Posterior cingulate gyrus (tissue), 11 donors: ENCODE measurements at regions not wholly inside any gene's neighbourhood (a gene's known extent, or its start where the extent isn't known, plus 50 kb on each side); places are given as distances from the start of the nearest gene placed in this dataset.
A peak's percentile ranks its signal among the peaks of the same experiment; 100 is the strongest.

Source experiments
- DNase-seq, 10 donors: peaks; one replicate each; pipeline versions ENCODE4 v3.0.0 to v3.0.0-alpha.2; 2020 to 2021; ENCODE audit warnings: mixed read lengths in 3 of 10
- intact Hi-C: fragments of 100-400 bp; cut with DNase I; formaldehyde crosslinking; loops from one replicate; pipeline ENCODE4 v1.15.1; 2023

DNA sequence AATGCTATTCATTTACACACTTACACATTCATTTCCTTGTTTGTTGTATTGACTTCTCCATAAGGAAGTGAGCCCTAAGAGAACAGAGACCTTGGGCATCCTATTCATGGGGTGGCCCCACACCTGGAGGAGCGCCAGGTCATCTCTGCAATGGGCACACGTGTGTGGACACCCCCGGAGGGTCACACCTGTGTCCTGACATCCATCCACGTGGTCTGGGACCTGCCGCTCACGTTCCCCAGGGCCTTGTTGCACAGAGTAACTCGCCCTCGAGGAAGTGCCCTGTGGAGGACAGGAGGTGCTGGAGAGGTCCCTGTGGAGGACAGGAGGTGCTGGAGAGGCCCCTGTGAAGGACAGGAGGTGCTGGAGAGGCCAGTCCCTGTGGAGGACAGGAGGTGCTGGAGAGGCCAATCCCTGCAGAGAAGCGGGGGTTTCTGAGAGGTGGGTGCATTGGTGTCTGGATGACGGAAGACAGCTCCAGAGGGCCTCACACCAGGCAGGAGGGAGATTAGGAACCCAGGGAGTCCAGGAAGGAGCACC, 73.2 kb upstream of the GPC1 start:
- intact Hi-C loops, result no loop called here
- DNase-seq, result peak in 4 of 10 donors; percentile 19 to 80 (median 50)

DNA sequence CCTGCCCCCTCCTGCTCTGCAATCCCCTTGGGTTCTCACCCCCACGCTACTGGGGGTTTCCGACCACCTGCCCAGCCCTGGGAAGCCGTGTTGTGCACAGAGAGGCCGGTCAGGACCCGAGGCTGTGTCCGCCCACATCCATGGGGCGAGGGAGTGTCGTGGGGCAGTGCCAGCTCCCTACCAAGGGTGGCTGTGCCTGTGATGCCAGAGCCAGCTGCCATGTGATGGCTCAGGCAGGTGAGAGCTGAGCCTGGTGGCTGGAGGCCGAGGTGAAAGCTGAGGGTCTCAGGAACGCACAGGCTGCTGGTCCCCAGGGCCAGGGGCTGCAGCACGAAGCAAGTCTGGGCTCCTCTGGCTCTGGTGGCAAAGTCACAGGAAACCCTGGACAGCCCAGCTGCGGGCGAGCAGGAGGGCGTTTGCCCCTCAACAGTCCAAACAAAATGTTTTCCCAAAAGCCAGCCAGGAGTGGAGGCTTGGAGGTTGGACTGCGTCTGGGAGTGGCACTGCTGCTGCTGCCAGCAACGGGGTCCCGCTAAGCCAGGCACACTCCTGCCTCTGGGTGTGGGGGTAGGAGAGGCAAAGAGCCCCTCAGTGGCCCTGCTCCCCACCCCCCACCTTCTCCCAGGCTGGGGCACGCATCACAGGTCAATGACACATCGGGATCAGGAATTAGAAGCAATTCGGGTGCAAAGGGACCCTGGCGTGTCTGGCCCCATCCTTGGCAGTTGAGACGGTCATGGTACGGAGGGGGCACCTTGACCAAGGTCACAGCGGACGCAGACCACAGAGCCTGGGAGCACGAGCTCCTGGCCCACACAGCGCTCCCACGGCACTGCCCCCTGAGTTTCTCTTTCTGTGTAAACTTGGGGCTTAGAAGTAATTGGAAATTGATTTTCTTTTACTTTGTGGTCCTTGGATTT, 72.4 kb upstream of the GPC1 start:
- peak in 4 of 10 donors; percentile 9 to 83 (median 68) for DNase-seq
- intact Hi-C loops, result no loop called here

DNA sequence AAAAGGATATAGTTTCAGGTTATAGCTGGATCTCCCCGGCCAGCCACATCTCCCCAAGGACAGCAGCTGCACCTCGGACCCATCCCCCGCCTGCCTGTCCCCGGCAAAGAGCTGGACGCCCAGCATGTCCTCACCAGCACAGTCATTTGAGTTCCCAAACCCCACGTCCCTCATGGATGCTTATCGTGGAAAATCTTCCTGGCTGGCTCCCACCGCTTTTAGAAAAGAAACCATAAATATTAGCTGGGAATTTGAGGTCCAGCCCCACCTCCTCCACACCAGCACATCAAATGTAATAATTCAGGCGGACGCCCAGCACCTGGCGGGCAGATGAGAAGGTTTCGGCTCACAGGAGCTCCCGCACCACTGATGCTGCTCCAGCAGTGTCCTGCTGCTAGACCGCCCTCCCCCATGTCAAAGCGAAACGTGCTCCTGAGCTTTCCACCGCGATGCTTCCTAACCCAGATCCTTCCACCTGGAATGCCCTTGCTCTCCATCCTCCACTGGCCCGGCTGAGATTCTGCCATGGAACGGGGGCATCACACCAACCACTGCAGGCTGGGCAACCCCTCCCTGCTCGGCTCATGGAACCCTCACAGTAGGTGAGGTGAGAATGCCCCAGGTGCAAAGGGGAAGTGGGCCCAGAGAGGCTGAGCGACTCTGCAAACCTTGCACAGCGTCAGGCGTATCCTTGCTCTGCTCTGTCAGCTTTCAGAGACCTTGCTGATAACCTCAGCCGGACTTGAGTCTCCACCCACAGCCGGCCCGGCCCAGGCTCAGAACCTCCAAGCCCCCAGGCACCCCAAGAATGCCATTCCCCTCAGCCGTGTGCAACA, 71.5 kb upstream of the GPC1 start:
- peak in 4 of 10 donors; percentile 11 to 79 (median 52) for DNase-seq
- intact Hi-C loops, result no loop called here

DNA sequence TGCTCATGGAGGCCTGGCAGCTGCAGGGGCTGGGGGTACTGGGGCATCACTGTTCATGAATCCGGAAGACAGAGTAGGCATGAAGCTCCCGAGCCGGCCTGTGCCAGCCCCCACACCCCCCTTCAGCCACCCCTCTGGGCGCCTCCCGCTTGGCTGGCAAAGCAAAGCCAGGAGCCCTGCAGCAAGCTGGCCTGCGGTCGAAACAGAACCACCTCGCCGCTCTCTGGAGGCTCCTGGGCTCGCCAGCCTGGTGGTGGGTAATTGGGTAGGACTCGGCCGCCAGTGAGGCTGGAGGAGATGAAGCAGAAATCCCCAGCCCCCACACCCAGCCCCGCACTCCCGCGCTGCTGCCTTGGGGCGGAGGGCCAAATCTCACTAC, 70.9 kb upstream of the GPC1 start:
- DNase-seq, result peak in 4 of 10 donors; percentile 26 to 74 (median 60)
- intact Hi-C loops, result no loop called here

DNA sequence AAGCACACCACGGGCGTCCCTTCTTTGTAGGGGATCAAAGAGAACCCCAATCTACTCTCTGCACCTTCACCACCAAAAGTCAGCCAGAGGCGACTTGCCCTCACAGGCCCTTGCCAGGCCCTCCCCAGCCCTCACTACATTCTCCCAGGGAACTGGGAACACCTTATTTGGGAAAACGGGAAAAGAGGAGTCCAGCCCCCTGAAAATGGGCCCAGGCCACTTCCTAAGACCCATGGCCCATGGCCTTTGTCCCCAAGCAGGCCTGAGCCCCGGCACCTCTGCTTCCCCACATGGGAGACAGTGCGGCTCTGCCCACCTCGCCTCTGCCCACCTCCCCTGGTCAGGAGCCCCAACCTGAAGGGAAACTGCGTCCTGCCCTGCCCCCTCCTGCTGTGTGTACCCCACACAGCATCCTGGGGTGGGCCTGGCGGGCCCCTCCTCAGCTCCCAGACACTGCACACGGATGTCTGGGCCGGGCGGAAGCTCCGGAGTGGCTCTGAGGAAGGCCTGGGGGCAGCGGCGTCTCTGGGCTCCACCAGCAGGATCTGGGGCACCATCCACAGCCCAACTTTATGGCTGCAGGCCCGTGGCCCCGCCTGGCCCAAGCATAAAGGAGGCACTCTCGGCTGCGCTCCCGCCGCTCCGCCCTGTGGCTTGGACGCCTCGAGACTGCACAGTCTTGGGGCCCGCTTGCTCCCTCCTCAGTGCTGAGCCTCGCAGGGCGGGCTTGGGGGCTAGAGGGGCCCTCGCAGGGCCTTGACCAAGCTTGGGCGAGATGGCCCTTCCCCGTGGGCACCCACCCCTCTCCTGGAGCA, 70.3 kb upstream of the GPC1 start:
- peak in 4 of 10 donors; percentile 26 to 72 (median 62) for DNase-seq
- intact Hi-C loops, result no loop called here

DNA sequence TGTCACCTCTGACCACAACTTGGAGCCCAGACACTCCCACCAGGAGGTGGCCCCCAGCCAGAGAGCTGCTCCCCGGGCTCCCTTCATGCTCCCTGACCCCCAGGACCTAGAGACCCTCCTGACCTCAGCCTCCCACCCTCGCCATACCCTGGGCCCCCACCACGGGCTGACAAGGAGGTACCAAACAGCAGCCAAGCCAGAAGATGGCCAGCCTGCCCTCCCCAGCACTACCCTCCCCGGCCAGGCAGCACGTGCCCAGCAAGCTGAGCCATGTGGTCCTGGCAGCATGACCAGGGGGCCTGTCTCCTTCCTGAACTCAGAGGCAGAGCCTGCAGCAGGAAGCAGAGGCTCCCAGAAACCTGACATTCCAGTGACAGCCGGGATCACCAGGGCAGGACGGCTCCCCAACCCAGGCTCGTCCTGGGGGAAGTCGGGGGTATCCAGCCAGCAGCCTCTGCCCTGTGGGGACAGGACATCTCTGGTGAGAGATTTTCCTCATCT, 69.4 kb upstream of the GPC1 start:
- DNase-seq, result peak in 4 of 10 donors; percentile 19 to 67 (median 66)
- intact Hi-C loops, result no loop called here

DNA sequence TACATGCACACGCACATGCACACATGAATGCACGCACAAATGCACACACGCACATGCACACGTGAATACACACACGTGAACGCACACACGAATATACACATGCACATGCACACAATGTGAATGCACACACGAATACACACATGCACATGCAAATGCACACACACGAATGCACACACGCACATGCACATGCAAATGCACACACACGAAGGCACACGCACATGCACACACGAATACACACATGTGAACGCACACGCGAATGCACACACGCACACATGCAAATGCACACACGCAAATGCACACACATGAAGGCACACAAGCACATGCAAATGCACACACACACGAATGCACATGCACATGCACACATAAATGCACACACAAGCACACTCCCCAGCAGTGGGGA, 68.6 kb upstream of the GPC1 start:
- intact Hi-C loops, result no loop called here
- peak in 3 of 10 donors; percentile 2 to 44 (median 10) for DNase-seq

DNA sequence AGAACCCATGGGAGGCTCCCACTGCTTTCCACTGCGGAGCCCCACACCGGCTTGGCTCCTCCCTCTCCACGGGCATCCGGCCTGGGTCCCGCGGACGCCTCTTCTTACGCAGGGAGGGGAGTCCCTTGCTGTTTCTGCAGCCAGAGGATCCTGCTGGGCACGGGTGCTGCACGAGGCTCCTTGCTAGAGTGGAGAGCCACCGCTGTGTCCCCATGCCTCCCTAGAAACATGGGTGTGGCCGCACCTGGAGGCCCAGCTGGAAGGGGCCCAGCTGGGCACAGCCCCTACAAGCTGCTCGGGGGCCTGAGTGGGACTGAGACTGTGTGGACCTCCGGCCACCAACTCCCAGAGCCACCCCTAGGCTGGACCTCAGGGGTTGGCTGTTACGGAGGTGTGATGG, 67.7 kb upstream of the GPC1 start:
- intact Hi-C loops, result no loop called here
- DNase-seq, result peak in 3 of 10 donors; percentile 40 to 66 (median 62)

DNA sequence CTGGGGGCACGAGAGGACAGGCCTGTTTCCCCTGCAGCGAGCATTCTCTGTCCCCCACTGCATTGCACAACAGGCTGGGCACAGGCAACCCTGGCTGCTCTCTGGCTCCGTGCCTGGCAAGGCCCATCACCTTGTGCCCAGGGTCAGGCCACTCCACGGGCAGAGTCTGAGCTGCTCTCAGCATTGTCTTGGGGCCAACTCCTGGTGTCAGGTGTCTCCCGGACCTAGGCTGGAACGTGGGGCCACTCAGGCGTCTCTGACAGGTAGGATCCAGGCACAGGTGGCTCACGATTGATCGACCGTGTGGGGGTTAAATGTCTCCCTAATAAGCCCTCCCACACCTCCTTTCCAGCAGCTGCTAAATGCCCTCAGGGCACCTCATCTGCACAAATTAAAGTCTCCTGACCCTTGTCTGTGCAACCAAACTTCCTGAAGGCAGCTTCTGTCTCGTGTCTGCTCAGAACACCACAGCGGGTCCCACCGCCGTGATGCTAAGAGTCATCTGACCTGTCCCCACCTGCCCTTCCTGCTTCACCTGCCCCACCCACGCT, 66.6 kb upstream of the GPC1 start:
- intact Hi-C loops, result no loop called here
- DNase-seq, result peak in 3 of 10 donors; percentile 52 to 67 (median 65)

DNA sequence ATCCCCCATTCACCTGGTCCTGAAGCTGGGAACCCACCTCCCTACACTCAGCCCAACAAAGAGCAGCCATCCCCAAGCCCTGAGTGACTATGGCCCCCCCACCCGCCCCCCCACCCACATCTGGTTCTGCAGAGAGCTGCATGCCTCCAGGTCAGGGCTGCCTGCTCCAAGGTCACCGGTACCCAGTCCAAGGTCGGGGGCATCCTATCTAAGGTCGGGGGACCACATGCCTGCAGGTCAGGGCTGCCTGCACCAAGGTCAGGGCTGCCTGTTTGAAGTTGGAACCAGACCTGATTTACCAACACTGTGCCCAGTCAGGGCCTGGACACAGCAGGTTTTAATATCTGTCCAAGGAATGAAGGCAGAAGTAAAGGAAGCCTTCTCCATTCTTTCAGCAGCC, 66.1 kb upstream of the GPC1 start:
- peak in 1 of 10 donors; percentile 39 for DNase-seq
- intact Hi-C loops, result no loop called here

DNA sequence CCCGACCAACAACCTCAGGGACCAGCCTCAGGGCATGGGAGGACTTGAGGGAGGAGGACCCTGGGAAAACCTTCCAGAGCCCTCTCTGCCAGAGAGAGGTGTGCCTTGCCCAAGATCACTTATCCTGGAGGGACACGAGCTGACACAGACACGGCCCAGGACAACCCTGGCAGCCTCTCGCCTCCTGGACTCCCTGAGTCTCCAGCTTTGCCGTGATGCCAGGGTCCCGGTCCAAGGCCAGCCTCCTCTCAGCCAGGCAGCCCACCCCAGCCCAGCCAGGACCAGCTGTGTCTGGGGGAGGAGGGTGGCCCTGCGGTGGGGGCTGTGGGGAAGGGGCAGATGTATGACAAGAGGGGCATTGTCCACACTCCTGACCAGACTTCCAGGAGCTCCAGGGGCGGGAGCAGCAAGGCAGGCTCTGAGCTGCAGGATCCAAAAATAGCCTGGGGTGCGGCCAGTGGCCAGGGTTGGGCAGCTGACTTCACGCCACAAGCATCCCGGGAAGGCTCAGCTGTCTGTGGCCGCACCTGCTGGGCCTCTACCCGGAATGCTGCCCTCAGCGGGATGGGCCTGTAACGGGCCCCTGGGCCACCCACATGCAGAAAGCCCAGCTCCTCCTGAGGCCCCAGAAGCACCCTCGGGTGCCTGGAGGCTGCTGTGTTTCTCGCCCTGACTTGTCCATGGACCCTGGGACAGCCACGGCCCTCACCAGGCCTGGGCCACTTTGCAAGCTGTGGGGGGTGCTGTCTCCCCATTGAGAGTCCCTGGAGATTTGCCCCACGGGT, 65.5 kb upstream of the GPC1 start:
- intact Hi-C loops, result loop anchor here (2.0 kb wide), 1 partner anchor 21 kb away; no protein-coding TSS in a partner anchor
- peak in 8 of 10 donors; percentile 14 to 91 (median 48) for DNase-seq

DNA sequence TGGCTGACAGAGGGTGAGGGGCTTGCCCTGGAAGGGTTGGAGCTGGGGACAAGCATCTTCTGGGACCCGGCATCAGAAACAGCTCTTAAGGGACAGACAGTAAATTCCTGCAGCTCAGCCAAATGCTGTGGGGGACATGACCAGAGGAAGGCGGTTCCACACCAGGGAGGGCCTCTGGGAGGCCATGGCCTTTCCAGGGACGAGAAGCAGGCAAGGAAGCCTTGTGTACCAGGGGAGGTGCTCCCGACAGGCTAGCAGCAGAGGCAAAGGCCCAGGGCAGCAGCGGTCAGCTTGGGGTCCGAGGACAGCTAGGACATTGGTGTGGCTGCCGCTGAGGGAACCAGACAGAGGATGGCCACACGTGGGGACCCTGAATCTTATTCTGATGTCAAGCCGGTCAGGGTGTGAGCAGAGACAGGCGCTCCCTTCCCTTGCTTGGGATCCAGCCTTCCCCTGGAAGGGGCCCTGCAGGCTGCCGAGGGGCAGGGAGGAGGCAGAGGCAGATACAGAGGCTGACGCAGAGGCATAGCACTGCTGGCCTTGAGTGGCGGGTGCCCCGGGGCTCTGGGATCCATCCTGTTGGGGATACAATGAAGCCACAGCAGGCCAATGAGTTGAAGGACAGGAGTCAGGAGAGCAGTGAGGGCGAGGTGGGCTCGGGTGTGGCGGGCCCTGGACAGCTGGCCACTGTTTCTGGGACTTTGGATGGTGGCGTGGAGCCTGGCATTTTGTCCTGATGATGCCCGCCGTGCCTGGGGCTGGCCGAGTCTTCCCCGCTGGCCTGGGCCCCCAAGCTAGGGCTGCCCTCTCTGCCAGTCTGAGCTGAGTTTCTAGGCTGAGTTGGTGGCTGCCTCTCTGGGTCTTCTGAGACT, 64.1 kb upstream of the GPC1 start:
- intact Hi-C loops, result loop anchor here (2.0 kb wide), 1 partner anchor 23 kb away; no protein-coding TSS in a partner anchor
- no peak for DNase-seq

DNA sequence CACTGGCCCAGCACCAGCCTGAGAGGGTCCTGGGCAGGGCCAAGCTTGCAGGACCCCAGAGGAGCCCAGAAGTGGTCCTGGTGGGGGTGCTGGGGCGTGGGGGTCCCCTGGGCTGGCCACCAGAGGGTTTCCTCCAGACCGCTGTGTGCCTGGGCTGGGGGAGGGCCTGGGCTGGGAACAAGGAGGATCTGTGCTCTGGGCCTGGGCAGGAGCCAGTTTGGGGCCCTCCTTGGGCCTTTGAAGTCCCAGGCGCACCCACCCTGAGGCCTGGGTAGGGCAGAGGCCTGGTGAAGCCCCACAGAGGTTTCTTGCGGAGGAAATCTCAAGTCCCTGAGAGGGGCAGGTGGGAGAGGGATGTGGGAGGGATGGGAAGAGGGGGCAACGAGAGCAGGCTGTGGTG, 63.4 kb upstream of the GPC1 start:
- DNase-seq, result no peak
- intact Hi-C loops, result no loop called here

DNA sequence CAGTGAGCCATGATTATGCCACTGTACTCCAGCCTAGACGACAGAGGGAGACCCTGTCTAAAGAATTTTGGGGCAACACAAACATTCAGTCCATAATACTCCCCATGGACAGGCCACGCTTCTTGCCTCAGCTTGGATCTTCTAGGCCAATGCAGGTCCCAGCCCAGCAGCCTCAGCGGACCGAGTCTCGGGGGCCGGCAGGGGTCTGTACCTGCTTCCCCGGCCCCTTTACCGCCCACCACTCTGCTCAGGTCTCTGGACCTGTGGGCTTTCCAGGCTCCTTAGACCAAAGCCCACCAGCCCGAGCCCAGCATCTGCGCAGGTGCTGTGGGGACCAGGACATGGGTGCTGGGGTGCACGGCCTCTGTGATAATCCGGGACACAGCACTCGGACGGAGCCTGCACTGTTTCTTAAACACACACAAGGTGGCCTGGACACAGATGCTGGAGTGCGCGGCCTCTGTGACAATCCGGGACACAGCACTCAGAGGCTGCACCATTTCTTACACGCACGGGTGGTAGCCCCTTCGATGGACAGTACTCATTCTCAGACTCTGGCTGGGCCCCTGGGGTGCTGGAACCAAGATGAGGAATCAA, 62.1 kb upstream of the GPC1 start:
- DNase-seq, result no peak
- intact Hi-C loops, result no loop called here

DNA sequence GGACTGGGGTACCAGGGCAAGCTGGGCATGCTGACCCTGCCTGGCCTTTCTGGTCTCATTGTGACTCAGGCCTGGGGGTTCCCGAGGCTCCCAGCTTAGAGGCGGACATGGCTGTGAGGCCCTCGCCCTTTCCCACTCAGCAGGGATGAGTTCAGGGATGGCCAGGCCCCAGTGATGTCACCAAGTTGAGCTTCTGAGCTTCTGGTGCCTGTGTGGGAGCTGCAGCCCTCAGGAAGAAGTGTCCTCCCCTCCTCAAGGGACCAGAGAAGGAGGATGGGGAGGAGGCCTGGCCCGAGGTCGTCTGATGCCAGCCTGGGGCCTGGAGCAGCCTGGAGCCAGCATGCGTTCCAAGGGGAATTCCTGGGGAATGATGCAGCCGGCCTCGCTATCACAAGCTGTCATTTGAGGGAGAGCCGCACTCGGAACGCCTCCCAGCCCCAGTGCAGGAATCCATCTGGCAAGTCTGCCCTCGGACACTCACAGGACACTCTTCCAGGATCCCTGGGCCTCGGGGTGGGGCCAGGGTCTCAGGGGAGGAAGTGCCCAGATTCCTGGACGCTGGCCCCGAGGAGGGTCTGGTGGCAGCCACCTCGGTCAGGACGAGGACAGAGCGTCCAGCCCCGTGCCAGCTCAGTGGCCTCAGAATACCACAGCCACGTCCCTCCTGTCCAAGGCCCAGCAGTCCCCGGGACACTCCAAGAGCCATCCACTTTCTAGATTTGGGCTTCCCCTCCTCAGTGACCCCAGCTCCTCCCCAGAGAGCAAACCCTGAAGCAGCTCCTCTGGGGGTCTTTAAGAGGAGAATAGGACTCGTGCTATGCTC, 61.2 kb upstream of the GPC1 start:
- no peak for DNase-seq
- intact Hi-C loops, result no loop called here

DNA sequence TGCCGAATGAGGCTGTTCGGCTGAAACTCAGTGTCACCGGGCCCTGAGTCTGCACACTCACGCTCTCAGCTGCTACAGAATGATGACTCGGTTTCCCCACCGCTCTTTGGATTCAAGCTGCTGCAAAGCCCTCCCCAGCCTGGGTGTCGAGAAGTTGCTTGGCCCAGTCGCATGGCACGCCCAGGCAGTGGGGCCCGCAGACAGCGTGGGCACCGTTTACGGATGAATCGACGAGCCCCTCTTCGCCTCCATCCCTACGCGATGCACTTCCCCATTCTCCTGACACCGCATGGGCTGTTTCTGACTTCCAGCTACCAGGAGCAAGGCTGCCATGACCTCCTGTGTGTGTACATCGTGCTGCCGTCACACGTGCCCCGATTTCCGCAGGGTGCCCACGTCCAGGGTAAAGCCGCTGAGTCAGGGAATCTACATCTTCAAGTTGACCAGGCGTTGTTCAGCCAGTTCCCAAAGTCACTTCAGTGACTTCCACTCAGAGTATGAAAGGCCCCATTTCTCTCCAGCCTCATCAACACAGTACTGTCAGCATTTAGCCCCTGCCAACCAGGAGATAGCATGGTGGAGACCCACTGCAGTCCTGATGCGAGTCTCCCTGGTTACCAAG, 60.3 kb upstream of the GPC1 start:
- intact Hi-C loops, result no loop called here
- no peak for DNase-seq
